ENCODE measurements at regions not wholly inside any gene's neighbourhood (a gene's known extent, or its start where the extent isn't known, plus 50 kb on each side); places are given as distances from the start of the nearest gene placed in this dataset.

DNA sequence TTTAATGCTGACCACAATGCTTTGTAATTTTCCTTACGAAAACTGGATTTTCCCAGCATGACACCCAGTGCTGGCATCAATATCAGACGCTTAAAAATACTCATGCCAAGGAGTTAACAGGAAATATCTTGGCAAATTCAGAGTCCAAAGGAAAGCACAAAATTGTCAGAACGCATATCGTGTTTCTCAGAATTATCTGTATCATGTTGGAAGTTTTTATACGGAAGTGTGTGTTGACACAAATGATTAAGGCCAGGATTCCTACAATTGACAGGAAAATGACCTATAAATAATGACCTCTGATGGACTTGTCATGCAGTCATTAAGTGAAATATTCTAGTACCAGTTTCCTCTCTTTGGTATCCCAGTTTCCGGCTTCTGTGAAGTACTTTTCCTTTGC is 132.1 kb upstream of the TLL1 start:
- TF ChIP-seq EZH2 (IDR thresholded peaks at IDR 0.05; ENCODE audit: insufficient read depth, poor library complexity, severe bottlenecking) (no peak), EZH2phosphoT487 (IDR thresholded peaks at IDR 0.05; ENCODE audit: insufficient read depth, low read depth) (no peak)
